HEK293 (cell line): ENCODE measurements at regions not wholly inside any gene's neighbourhood (a gene's known extent, or its start where the extent isn't known, plus 50 kb on each side); places are given as distances from the start of the nearest gene placed in this dataset.
A peak's percentile ranks its signal among the peaks of the same experiment; 100 is the strongest.

Experiments used
- FEZF1 ChIP-seq: fragments of 450-650 bp; formaldehyde crosslinking; IDR thresholded peaks from 2 replicates; pipeline ENCODE4 v1.5.1; 2016; ENCODE audit warnings: missing biosample characterization, missing genetic modification characterization
- HIC1 ChIP-seq: fragments of 450-650 bp; formaldehyde crosslinking; IDR thresholded peaks from 2 replicates; pipeline ENCODE4 v1.5.1; 2016; ENCODE audit warnings: missing biosample characterization, missing genetic modification characterization
- HOXD13 ChIP-seq: sonication (generic); formaldehyde crosslinking; IDR thresholded peaks from 2 replicates; pipeline ENCODE4 v1.8.0; 2022; ENCODE audit warnings: missing genetic modification reagents, borderline replicate concordance
- KLF10 ChIP-seq: fragments of 450-650 bp; IDR thresholded peaks from 2 replicates; pipeline ENCODE4 v1.5.1; 2018; ENCODE audit warnings: missing biosample characterization, mild to moderate bottlenecking, missing genetic modification characterization
- KLF16 ChIP-seq: fragments of 450-650 bp; formaldehyde crosslinking; IDR thresholded peaks from 2 replicates; pipeline ENCODE4 v1.5.1; 2017; ENCODE audit warnings: missing biosample characterization, missing genetic modification characterization
- SP3 ChIP-seq: fragments of 450-650 bp; formaldehyde crosslinking; IDR thresholded peaks from 2 replicates; pipeline ENCODE4 v1.5.1; 2016; ENCODE audit warnings: missing biosample characterization, missing genetic modification characterization
- TSHZ1 ChIP-seq: fragments of 450-650 bp; formaldehyde crosslinking; IDR thresholded peaks from 2 replicates; pipeline ENCODE4 v1.5.1; 2016; ENCODE audit warnings: missing biosample characterization, missing genetic modification characterization, borderline replicate concordance
- WT1 ChIP-seq: fragments of 450-650 bp; formaldehyde crosslinking; IDR thresholded peaks from 2 replicates; pipeline ENCODE4 v1.5.1; 2016; ENCODE audit warnings: missing biosample characterization, missing genetic modification characterization
- ZBTB1 ChIP-seq: fragments of 450-650 bp; formaldehyde crosslinking; IDR thresholded peaks from 2 replicates; pipeline ENCODE4 v1.5.1; 2016; ENCODE audit warnings: missing biosample characterization, missing genetic modification characterization
- ZFP3 ChIP-seq: fragments of 450-650 bp; formaldehyde crosslinking; IDR thresholded peaks from 2 replicates; pipeline ENCODE4 v1.5.1; 2016; ENCODE audit warnings: low read depth, missing biosample characterization, missing genetic modification characterization
- ZNF10 ChIP-seq: fragments of 450-650 bp; formaldehyde crosslinking; IDR thresholded peaks from 2 replicates; pipeline ENCODE4 v1.5.1; 2017; ENCODE audit warnings: missing biosample characterization, missing genetic modification characterization
- ZNF133 ChIP-seq: fragments of 450-650 bp; formaldehyde crosslinking; IDR thresholded peaks from 2 replicates; pipeline ENCODE4 v1.5.1; 2016; ENCODE audit warnings: missing biosample characterization, missing genetic modification characterization
- ZNF16 ChIP-seq: fragments of 450-650 bp; formaldehyde crosslinking; IDR thresholded peaks from 2 replicates; pipeline ENCODE4 v1.5.1; 2016; ENCODE audit warnings: low read depth, missing biosample characterization, missing genetic modification characterization
- ZNF423 ChIP-seq: fragments of 450-650 bp; formaldehyde crosslinking; IDR thresholded peaks from 2 replicates; pipeline ENCODE4 v1.5.1; 2016; ENCODE audit warnings: missing biosample characterization, missing genetic modification characterization
- ZNF501 ChIP-seq: fragments of 450-650 bp; formaldehyde crosslinking; IDR thresholded peaks from 2 replicates; pipeline ENCODE4 v1.5.1; 2016; ENCODE audit warnings: missing biosample characterization, missing genetic modification characterization
- ZNF521 ChIP-seq: fragments of 450-650 bp; formaldehyde crosslinking; IDR thresholded peaks from 2 replicates; pipeline ENCODE4 v1.5.1; 2017; ENCODE audit warnings: missing biosample characterization, mild to moderate bottlenecking, missing genetic modification characterization
- ZNF544 ChIP-seq: fragments of 450-650 bp; formaldehyde crosslinking; IDR thresholded peaks from 2 replicates; pipeline ENCODE4 v1.5.0; 2017; ENCODE audit warnings: missing biosample characterization, missing genetic modification characterization
- ZNF610 ChIP-seq: fragments of 450-650 bp; formaldehyde crosslinking; IDR thresholded peaks from 2 replicates; pipeline ENCODE4 v1.5.1; 2016; ENCODE audit warnings: missing biosample characterization, missing genetic modification characterization, borderline replicate concordance
- ZNF623 ChIP-seq: fragments of 450-650 bp; formaldehyde crosslinking; IDR thresholded peaks from 2 replicates; pipeline ENCODE4 v1.5.1; 2016; ENCODE audit warnings: missing biosample characterization, missing genetic modification characterization
- ZNF629 ChIP-seq: fragments of 450-650 bp; formaldehyde crosslinking; IDR thresholded peaks from 2 replicates; pipeline ENCODE4 v1.5.1; 2017; ENCODE audit warnings: missing biosample characterization, missing genetic modification characterization
- ZNF692 ChIP-seq: fragments of 450-650 bp; formaldehyde crosslinking; IDR thresholded peaks from 2 replicates; pipeline ENCODE4 v1.5.1; 2016; ENCODE audit warnings: missing biosample characterization, missing genetic modification characterization
- ZNF776 ChIP-seq: fragments of 450-650 bp; formaldehyde crosslinking; IDR thresholded peaks from 2 replicates; pipeline ENCODE4 v1.5.0; 2017; ENCODE audit warnings: missing biosample characterization, missing genetic modification characterization, borderline replicate concordance
- ZNF785 ChIP-seq: fragments of 450-650 bp; formaldehyde crosslinking; IDR thresholded peaks from 2 replicates; pipeline ENCODE4 v1.5.1; 2016; ENCODE audit warnings: missing biosample characterization, missing genetic modification characterization
- ZNF837 ChIP-seq: fragments of 450-650 bp; formaldehyde crosslinking; IDR thresholded peaks from 2 replicates; pipeline ENCODE4 v1.5.1; 2016; ENCODE audit warnings: missing biosample characterization, missing genetic modification characterization
- ZNF843 ChIP-seq: fragments of 450-650 bp; formaldehyde crosslinking; IDR thresholded peaks from 2 replicates; pipeline ENCODE4 v1.5.1; 2016; ENCODE audit warnings: missing biosample characterization, missing genetic modification characterization
- ZSCAN18 ChIP-seq: fragments of 450-650 bp; formaldehyde crosslinking; IDR thresholded peaks from 2 replicates; pipeline ENCODE4 v1.5.1; 2016; ENCODE audit warnings: missing biosample characterization, missing genetic modification characterization
- ZSCAN30 ChIP-seq: fragments of 450-650 bp; IDR thresholded peaks from 2 replicates; pipeline ENCODE4 v1.5.1; 2018; ENCODE audit warnings: missing biosample characterization, mild to moderate bottlenecking, missing genetic modification characterization, moderate library complexity
- TF ChIP-seq, protein P1 (sequence below): fragments of 450-650 bp; formaldehyde crosslinking; IDR thresholded peaks from 2 replicates; pipeline ENCODE4 v1.5.1; 2016; ENCODE audit warnings: missing biosample characterization, missing genetic modification characterization
- TF ChIP-seq, protein P2 (sequence below): fragments of 450-650 bp; formaldehyde crosslinking; IDR thresholded peaks from 2 replicates; pipeline ENCODE4 v1.5.1; 2017; ENCODE audit warnings: missing biosample characterization, missing genetic modification characterization

DNA sequence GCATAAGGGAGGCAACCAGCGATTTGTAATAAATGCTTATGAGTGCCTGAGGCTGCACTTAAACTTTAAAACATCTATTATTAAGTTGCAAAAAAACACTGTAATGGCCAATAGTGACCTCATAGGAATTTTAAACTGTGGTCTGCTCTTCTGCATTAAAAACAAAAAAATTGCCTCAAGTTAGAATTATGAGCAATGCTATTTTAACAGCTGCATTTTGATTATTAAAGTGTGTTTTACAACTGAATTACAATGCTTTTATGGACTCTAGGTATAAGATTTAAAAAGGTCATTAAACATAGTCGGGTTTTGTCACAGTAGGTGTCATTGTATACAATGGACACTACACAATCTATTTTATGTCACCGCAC is 528.7 kb upstream of the FANCL start (continued):
- TF ChIP-seq, protein P1, sequence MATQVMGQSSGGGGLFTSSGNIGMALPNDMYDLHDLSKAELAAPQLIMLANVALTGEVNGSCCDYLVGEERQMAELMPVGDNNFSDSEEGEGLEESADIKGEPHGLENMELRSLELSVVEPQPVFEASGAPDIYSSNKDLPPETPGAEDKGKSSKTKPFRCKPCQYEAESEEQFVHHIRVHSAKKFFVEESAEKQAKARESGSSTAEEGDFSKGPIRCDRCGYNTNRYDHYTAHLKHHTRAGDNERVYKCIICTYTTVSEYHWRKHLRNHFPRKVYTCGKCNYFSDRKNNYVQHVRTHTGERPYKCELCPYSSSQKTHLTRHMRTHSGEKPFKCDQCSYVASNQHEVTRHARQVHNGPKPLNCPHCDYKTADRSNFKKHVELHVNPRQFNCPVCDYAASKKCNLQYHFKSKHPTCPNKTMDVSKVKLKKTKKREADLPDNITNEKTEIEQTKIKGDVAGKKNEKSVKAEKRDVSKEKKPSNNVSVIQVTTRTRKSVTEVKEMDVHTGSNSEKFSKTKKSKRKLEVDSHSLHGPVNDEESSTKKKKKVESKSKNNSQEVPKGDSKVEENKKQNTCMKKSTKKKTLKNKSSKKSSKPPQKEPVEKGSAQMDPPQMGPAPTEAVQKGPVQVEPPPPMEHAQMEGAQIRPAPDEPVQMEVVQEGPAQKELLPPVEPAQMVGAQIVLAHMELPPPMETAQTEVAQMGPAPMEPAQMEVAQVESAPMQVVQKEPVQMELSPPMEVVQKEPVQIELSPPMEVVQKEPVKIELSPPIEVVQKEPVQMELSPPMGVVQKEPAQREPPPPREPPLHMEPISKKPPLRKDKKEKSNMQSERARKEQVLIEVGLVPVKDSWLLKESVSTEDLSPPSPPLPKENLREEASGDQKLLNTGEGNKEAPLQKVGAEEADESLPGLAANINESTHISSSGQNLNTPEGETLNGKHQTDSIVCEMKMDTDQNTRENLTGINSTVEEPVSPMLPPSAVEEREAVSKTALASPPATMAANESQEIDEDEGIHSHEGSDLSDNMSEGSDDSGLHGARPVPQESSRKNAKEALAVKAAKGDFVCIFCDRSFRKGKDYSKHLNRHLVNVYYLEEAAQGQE (tag by site-specific recombination), result no peak
- TF ChIP-seq HIC1, result peak; percentile 77
- no peak for TF ChIP-seq ZNF544 (tag by site-specific recombination)
- peak; percentile 91 for TF ChIP-seq ZNF843
- no peak for TF ChIP-seq ZNF776 (tag by site-specific recombination)
- peak; percentile 81 for TF ChIP-seq WT1 (tag by site-specific recombination)
- no peak for TF ChIP-seq ZNF785 (tag by site-specific recombination)
- no peak for TF ChIP-seq ZNF610 (tag by site-specific recombination)
- no peak for TF ChIP-seq ZNF501 (tag by site-specific recombination)
- no peak; the same call in 1 of the 2 replicates for TF ChIP-seq ZNF10
- no peak for TF ChIP-seq ZNF837 (tag by site-specific recombination)
- TF ChIP-seq ZNF423 (tag by site-specific recombination), result no peak
- TF ChIP-seq ZNF133 (tag by site-specific recombination), result no peak
- TF ChIP-seq ZBTB1 (tag by site-specific recombination), result no peak
- TF ChIP-seq KLF16 (tag by site-specific recombination), result peak; percentile 43; the same call in 1 of the 2 replicates
- TF ChIP-seq KLF10 (tag by site-specific recombination), result 0 out of 2 replicates have a peak, but pooled peaks have one; percentile 27
- TF ChIP-seq ZNF629 (tag by site-specific recombination), result no peak
- no peak for TF ChIP-seq ZNF623 (tag by site-specific recombination)
- no peak for TF ChIP-seq ZNF521 (tag by site-specific recombination)
- TF ChIP-seq SP3 (tag by site-specific recombination), result no peak
- no peak for TF ChIP-seq TSHZ1 (tag by site-specific recombination)
- no peak for TF ChIP-seq ZSCAN18 (tag by site-specific recombination)
- no peak for TF ChIP-seq ZNF692 (tag by site-specific recombination)
- peak; percentile 88 for TF ChIP-seq FEZF1
- no peak for TF ChIP-seq ZNF16 (tag by site-specific recombination)
- TF ChIP-seq, protein P2, sequence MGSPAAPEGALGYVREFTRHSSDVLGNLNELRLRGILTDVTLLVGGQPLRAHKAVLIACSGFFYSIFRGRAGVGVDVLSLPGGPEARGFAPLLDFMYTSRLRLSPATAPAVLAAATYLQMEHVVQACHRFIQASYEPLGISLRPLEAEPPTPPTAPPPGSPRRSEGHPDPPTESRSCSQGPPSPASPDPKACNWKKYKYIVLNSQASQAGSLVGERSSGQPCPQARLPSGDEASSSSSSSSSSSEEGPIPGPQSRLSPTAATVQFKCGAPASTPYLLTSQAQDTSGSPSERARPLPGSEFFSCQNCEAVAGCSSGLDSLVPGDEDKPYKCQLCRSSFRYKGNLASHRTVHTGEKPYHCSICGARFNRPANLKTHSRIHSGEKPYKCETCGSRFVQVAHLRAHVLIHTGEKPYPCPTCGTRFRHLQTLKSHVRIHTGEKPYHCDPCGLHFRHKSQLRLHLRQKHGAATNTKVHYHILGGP (tag by site-specific recombination), result peak; percentile 53; the same call in 1 of the 2 replicates
- no peak for TF ChIP-seq ZFP3 (tag by site-specific recombination)
- TF ChIP-seq ZSCAN30, result peak; percentile 82
- TF ChIP-seq HOXD13 (CRISPR knock-in tag), result peak; percentile 90
